GM21529 (cell line): ENCODE measurements at regions not wholly inside any gene's neighbourhood (a gene's known extent, or its start where the extent isn't known, plus 50 kb on each side); places are given as distances from the start of the nearest gene placed in this dataset.

Experiments used
- ATAC-seq: cut with Tn5 transposase; IDR thresholded peaks from one replicate; pipeline ENCODE4 v1.9.1; 2021; ENCODE audit not compliant: unreplicated experiment

DNA sequence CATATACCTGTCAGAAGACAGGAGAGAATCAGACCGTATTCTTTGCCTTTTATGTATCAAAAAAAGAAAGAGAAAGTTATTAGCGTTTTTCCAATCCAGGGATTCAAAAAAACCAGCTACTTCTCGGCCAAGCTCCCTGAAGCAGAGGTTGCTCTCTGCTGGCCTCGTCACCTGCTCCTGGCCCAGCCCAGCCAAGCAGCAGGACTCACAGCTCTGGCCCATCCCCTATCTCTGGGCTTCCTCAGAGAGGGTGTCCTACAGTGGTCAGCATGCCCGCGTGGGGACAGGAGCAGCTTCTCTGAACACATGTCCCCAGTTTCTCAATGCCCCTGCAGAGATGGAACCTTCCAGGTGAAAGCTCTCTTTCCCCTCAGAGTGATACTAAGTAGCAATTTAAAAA is 209.0 kb downstream of the URI1 start:
- no peak for ATAC-seq

DNA sequence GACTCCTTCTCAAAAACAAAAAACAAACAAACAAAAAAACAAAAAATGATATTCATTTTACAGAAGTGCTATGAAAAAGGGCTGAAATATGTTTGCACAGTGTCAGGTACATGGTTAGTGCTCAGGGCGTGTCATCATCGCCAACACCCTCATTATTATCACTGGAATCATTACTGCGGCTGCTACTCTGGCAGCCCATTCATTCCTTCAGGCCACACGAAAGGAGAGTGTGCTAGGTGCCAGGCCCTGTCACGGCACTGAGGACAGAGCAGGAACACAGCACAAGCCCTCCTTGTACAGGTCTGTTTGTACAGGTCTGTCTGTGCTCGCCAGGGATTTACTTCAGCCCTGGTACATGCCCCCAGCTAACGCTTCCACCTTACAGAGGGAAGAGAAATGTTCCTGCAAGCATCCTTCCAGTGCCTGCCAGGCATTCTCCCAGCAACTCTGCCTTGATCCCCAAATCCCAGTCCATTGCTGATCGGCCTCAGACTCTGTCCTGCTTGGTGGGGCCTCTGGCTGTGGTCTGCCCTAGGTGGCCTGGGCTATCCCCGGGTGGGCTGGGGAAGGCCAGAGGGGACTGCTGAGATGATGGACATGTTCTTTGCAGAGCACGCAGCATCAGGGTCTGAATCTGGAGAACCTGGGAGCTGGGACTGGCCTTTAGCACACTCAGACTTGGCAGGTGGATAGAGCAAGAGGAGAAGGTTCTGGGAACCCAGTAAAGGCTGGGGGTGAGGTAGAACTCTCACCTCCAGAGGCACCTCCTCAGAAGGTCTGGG is 210.7 kb downstream of the URI1 start:
- ATAC-seq: no peak

DNA sequence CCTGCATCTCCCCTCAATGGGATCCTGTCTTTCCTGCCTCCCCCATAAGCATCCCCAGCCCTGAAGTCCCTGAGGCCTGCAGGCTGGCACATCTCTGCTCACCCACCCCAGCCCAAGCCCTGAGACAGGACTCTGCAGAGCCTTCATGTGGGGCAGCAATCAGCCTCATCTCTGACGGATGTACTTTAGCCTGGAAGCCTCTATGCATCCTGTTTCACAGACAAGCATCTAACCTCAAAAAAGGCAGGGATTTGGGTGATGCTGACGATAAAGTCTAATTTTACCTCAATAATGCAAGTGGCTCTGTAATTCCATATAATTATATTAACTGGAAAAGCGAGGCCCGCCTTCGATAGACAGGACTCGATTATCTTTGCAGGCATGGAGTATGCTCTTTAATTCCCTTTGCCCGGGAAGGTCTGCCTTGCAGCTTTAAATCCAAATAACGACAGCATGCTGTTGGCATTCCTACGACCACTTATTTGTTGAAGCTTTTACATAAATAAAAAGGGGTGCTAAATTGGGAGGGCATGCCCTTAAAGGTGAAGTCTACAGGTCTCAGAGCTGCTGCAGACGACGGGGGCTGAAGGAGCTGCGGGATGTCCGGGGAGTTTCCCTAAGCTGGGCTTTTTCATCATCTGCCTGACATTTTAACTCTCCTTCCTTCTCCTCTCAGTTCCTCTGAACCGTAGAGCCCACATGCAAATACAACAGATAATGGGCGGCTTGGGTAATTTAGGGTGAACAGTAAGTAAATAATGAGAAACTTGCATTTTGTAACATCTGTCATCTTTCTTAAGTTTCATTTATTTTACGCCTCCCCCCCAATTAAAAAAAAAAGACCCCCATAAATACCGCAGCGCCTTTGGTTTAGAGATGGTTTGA is 211.5 kb downstream of the URI1 start:
- ATAC-seq: peak; percentile 91

DNA sequence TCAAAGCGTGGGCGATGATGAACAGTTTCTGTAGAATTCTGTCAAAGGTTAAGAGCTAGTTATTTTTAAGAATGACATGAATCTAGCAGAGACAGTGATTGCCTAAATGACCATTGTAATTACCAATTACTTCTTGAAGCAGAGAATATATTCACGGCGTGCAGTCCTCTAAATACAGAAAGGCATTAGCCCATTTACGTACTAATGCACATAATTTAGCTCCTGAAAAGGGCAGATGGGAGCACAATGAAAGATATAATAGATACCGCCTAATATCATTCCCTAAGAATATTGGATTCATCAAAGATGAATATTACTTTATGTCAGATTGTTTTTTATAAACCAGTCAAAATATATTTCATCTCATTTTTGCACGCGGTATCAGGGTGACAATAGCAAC is 212.4 kb downstream of the URI1 start:
- ATAC-seq: no peak

DNA sequence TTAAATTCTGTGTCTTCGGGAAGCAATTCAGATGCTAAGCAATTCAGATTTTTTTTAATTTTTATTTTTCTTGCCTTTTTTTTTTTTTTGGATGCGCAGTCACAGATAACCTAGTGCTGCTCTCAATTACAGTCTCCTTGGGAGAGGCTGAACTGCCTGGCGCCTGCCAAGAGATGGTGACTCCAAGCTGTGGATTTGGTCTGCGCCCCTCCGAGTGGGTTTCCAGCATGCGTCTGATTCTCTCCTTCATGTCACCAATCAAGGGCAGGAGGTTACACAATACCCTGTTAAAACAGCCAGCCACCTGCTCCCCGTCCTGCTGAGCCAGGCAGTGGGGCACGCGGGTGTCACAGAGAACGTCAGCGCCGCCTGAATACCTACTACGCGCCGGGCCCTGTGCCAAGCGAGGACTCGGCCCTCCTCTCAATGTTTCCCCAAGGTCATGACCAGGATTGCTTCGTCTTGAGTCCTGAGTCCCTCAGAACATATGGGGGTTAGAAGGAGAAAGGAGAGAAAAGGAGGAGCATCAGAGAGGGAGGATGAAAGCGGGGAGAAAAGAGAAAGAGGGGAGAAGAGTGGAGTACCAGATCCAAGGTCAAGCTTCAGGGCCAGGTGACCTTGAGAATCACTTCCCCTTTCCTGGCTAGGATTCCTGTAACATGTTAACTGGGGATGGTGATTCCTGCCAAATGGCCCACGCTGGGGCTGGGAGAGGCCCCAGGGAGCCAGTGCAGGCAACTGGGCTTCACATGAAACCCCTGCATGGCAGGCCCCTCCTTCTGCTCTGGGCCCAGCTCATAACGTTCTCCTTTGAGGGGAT is 213.6 kb downstream of the URI1 start:
- no peak for ATAC-seq

DNA sequence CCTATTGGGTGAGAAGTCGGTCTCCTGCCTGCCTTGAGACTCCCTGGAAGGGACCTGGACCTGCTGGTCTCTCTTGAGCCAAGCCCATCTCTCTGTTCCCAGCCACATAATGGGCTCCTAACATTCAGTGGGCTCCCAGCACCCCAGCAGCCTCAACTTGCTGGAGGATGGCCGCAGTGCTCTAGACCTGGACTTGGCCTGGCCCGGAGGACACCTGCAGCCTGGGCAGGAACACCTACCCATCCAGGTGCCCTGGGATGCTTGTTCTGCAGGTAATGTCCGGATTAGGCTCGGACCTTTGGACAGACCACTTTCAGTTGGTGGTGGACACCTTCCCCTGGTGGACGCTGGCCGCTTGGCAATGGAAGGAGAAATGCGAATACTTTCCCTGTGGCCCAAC is 214.6 kb downstream of the URI1 start:
- no peak for ATAC-seq

DNA sequence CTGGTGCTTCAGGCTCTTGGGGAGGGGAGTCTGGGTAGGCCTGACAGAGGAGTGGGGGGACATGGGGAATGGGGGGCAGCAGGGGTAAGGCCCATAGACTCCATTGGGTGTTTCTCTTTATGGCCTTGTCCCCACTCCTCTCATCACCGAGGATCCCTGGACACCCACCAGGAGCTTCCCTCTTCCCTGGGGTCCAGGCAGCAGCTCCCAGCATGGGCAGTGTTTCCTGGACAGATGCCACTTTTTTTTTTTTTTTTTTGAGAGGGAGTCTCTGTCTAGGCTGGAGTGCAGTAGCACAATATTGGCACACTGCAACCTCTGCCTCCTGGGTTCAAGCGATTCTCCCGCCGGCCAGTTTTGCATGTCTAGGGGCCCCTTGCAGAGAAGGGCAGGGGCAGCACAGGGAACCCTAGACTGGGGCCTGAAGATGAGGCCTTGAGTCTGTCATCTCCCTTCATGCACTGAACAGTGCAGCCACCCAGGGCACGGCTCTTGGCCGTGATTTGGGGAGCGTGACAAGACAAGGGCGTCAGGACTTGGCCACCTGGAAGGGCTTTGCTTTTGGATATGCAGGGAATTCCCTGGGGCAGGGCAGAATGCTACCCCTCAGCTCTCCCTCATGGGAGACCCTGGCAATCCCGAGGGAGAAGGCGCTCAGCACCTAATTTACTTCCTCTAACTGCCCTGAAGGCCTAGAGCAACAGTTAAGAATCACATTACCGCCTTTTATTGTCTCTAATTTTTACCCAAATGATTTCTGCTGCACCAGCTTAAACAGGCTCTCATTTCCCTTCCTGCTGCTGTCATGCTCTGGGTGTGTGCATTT is 213.9 kb upstream of the ZNF536 start:
- ATAC-seq: no peak

DNA sequence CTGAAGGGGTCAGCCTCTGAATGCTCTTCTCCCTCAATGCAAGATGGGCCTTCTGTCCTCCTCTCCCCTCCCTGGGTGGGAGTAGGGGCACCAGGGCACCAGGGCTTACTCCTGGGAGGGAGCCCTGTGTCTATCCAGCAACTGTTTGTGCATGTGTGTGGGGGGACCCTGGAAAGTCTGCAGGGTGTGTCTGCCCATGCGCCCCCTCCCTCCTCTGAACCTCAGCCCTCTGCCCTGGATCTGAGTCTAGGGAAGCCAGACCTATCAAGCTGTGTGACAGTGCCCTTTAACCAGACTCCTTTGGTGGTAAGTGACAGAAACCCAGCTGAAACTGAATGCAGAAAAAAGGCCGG is 213.3 kb upstream of the ZNF536 start:
- no peak for ATAC-seq

DNA sequence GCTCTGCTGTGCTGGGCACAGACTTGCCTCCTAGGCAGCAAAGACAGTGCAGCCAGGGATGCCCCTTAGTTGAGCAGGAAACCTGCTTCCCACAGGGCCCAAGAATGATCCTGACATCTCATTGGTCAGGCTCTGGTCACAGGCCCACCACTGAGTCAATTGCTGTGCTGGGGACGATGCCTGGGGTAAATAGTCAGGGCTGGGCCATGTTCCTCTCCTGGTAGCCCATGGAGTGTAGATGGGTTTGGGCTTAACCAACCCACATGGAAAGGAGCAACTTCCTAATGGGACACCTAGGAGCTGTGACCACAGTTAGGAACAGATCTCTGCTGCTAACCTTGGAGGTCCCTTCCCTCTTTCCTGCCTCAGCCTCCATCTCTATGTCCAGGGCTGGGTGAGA is 212.5 kb upstream of the ZNF536 start:
- no peak for ATAC-seq

DNA sequence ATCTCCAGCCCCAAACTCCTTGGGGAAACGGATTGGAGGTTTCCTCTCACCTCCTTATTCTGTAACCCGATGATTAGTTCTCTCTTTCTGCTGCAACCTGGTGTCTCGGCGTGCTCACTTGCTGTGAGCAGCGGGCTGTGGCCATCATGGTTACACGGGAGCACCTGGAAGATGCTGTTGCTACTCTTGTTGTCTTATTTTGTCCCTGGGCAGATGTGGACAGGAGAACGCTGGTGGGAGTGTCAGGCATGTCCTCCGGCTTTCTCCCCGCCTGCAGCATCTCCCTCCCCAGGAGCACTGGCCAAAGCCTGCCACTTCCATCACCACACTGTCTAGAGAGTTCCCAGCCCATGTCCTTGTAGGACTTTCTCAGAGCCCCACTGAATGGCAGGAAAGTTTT is 211.8 kb upstream of the ZNF536 start:
- ATAC-seq: no peak

DNA sequence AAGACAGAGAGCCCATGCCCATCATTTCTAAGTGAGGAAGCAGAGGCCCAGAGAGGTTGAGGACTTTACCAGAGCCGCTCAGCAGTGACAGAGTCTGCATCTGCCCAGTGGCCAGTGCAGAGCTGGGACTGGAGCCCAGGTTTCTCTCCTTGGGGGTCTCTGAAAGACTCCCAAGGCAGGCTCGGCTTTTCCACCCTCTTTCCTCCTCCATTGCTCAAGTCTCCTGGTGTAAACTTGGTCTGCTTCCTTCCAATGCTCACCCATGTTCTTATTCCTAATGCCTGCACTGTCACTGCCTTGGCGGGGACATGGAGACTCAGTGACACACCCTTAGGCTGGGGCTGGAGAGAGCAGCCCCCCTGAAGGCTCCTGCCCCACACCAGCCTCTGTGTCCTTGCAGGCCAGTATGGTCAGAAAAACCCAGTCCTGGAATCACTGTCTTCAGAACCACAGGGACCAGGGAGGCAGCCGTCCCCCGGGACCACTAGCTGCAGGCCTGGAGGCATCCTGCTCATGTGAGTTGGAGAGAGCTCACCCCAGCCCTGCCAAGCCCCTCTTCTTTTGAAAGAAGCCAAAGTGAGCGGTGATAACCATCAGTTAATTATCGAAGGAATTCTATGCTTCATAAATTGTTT is 211.0 kb upstream of the ZNF536 start:
- no peak for ATAC-seq

DNA sequence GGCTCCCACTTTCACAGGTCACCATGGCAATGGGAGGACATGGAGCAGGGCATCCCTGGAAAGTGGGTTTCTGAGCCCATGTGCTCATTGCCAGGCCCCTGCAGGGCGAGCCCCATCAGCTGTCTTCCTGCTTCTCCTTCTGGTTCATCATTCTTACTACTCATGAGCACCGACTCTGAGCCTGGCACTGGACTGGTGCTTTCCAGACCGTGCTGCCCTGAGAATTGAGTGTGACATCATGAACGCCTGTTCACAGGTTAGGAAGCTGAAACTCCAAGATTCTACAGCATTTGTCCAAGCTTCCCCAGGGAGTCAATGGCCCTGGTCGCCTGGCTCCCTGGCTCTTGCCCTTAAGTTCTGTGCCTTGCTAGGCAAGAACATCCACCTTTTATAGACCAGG is 210.4 kb upstream of the ZNF536 start:
- no peak for ATAC-seq

DNA sequence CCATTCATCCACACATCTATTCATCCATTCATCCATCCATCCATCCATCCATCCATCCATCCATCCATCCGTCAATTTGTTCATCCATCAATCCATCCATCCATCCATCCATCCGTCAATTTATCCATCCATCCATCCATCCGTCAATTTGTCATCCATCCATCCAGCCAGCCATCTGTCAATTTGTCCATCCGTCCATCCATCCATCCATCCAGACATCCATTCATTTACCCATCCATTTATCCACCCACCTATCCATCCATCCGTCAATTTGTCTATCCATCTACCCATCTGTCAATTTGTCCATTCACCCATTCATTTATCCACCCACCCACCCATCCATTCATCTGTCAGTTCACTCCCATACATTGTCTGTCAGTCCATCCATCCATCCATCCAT is 209.5 kb upstream of the ZNF536 start:
- ATAC-seq: no peak

DNA sequence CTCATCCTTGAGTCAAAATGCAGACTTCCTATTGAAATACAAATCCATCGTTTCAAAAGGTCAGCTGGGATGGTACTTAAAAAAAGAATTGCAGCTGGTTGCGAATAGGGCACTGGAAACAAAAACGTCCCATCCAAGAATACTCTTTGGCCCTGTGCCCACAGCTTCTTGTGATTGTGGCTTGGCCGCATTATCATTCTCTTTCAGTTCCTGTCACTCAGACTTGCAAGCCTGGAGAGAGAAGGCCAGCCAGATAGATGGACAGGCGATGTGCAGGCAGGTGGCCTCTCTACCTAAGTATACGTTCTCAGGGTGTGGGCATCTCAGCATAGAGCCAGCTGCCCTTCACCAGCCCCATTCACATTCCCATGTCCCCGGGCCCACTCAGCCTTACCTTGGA is 208.5 kb upstream of the ZNF536 start:
- ATAC-seq: no peak

DNA sequence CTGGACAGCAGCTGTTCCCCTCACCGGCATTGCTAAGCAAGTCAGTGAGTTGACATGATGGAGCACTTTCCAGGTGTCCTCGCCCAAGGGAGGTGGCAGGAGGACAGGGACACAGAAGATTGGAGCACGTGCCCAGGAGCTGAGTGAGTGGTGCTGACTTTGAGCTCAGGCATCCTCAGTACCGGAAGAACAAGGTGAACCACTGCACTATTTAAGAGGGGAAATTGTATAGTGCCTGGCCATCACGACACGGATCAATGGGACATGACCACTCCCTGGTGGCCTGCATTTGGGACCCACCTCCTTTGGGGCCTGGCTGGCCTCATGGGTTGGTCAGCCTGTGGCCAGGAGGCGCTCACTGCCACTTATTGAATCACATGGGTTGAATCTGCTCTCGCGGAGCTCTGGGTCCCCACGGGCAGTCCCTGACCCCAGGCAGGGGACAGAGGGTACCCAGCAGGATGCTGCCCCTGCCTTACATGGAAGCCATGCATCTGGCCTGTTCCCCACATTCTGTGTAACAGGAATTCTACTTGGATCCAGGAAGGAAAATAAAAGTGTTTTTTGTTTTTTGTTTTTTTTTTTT is 206.9 kb upstream of the ZNF536 start:
- ATAC-seq: no peak

DNA sequence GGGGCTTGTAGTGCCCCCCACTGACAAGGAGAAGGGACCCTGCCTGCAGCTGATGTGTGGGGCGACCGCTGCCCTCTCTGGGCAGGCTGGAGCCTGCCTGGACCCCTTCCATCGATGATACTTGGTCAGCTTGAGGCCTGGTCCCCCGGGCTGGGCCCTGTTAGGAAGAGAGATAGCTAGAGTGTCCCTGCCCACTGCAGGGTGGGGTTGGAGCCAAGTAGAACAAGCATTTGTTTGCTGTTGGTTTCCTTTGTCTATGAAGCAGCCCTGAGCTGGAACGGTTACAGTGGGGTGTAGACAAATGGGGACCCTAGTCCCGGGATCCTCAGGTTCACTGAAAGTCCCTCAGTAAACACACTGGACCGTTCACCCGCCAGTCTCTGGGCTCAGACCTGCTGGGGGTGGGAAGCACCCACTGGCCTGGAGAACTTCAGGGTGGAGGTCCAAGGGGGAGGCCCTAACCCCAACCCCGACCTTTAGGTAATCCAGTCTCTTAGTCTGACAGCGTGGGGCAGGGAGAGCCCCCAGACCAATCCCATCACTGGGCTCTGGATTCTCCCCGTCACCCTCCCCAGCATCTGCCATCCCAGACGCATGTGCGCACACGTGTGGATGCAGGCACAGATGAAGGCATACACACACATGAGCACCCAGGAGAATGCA is 204.8 kb upstream of the ZNF536 start:
- ATAC-seq: no peak

DNA sequence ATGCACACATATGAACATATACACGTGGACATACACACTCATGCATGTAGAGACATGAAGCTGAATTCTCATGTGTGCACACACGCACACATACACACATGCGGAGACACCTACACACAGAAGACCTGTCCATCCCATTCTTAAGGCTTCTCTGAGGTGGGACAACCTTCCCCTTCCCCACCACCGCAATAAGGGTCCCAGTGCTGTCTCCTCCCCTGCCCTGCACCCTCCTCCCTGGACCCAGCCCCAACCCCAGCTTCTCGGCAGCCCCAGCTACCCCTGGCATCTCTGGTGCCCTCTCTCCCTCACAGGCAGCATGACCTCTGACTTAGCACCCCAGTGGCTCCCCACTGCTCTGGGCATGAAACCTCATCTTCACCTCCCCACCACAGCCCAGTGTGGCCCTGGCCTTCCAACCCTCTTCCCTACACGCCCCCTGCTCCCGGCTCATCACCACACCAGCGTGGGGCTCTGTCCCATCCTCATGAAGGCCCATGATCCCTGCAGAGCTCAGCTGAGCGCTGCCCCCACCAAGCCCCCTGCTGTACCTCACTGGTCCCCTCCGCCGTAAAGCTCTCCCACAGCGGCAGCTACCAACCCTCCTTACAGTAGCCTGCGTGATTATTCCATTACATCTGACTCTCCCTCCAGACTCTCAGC is 204.1 kb upstream of the ZNF536 start:
- no peak for ATAC-seq

DNA sequence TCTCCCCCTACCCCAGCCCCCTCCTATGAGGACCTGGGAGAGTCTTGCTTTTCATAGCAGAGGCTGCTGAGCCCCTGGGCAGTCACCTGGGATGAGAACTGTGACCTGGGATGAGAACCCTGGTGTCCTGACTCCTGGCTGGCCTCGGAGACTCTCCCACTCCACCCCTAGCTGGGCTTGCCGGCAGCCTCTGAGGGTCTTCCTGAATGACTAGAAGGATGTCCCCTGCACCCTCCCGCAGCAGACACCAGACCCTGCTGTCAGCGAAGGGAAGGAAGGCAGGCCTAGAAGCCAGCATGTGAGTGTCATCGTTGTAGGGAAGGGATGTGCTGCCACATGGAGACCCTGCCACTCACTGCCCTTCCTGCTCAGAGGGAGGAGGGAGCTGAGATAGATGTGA is 203.4 kb upstream of the ZNF536 start:
- ATAC-seq: no peak
